T-helper 2 cell (primary cell): ENCODE measurements at regions not wholly inside any gene's neighbourhood (a gene's known extent, or its start where the extent isn't known, plus 50 kb on each side); places are given as distances from the start of the nearest gene placed in this dataset.

Experiments used
- DNase-seq, 5 experiments: peaks; one replicate each; pipeline versions ENCODE4 v3.0.0 to v3.0.0-alpha.2; 2012 to 2022

- DNase-seq: no peak
Measured at GRCh38 chr2:193818801-193819499, 1624.2 kb upstream of the TMEFF2 start.

- DNase-seq: no peak
Measured at GRCh38 chr2:193816008-193816407, 1621.3 kb upstream of the TMEFF2 start.

GRCh38 chr2:193810533-193810932 is 1615.8 kb upstream of the TMEFF2 start:
- no peak for DNase-seq

GRCh38 chr2:193808877-193809276 is 1614.1 kb upstream of the TMEFF2 start:
- DNase-seq: no peak

GRCh38 chr2:193806088-193806774 is 1611.5 kb upstream of the TMEFF2 start:
- DNase-seq: no peak

- DNase-seq: no peak
Measured at GRCh38 chr2:193796847-193797246, 1602.1 kb upstream of the TMEFF2 start.

- DNase-seq: no peak
Measured at GRCh38 chr2:193793914-193794313, 1599.2 kb upstream of the TMEFF2 start.

- no peak for DNase-seq
Measured at GRCh38 chr2:193783681-193784080, 1588.9 kb upstream of the TMEFF2 start.

GRCh38 chr2:193778293-193778692 is 1583.6 kb upstream of the TMEFF2 start:
- DNase-seq: no peak

GRCh38 chr2:193776988-193777387 is 1582.3 kb upstream of the TMEFF2 start:
- no peak for DNase-seq

- DNase-seq: no peak
Measured at GRCh38 chr2:193774166-193774565, 1579.4 kb upstream of the TMEFF2 start.

- DNase-seq: no peak
Measured at GRCh38 chr2:193751299-193751698, 1556.6 kb upstream of the TMEFF2 start.

GRCh38 chr2:193749485-193749884 is 1554.8 kb upstream of the TMEFF2 start:
- DNase-seq: no peak

GRCh38 chr2:193743089-193743488 is 1548.4 kb upstream of the TMEFF2 start:
- no peak for DNase-seq

- no peak for DNase-seq
Measured at GRCh38 chr2:193738892-193739291, 1544.2 kb upstream of the TMEFF2 start.

GRCh38 chr2:193712912-193713311 is 1518.2 kb upstream of the TMEFF2 start:
- no peak for DNase-seq

- DNase-seq: no peak
Measured at GRCh38 chr2:193703411-193703810, 1508.7 kb upstream of the TMEFF2 start.

GRCh38 chr2:193701484-193701883 is 1506.8 kb upstream of the TMEFF2 start:
- no peak for DNase-seq

GRCh38 chr2:193695367-193695766 is 1500.6 kb upstream of the TMEFF2 start:
- peak in 1 of 5 experiments; percentile 5 for DNase-seq

- no peak for DNase-seq
Measured at GRCh38 chr2:193693758-193694157, 1499.0 kb upstream of the TMEFF2 start.

GRCh38 chr2:193690572-193690971 is 1495.8 kb upstream of the TMEFF2 start:
- DNase-seq: no peak

GRCh38 chr2:193687195-193687594 is 1492.5 kb upstream of the TMEFF2 start:
- DNase-seq: no peak

GRCh38 chr2:193679847-193680246 is 1485.1 kb upstream of the TMEFF2 start:
- no peak for DNase-seq

GRCh38 chr2:193670478-193670877 is 1475.7 kb upstream of the TMEFF2 start:
- DNase-seq: no peak
